Activated T-cell treated with anti-CD3 and anti-CD28 coated beads, Interleukin-2, amount 50 U/mL, for 4 hours (primary cell): ENCODE measurements at regions not wholly inside any gene's neighbourhood (a gene's known extent, or its start where the extent isn't known, plus 50 kb on each side); places are given as distances from the start of the nearest gene placed in this dataset.

Experiments used
- ATAC-seq, 2 donors: fragments of 200-7000 bp; cut with Tn5 transposase; one replicate each; pipeline ENCODE4 v1.10.0; 2021
- DNase-seq: peaks from one replicate; pipeline ENCODE4 v3.0.0-alpha.2; 2020
- H3K27me3 Mint-ChIP-seq: one replicate; pipeline ENCODE4 v1.8.0; 2021; ENCODE audit warnings: low read depth, mixed read lengths
- H3K36me3 Mint-ChIP-seq: one replicate; pipeline ENCODE4 v1.8.0; 2022; ENCODE audit warnings: mixed read lengths; ENCODE audit not compliant: insufficient read depth
- H3K4me1 Mint-ChIP-seq: one replicate; pipeline ENCODE4 v1.8.0; 2021; ENCODE audit warnings: low read depth, mixed read lengths
- H3K4me3 Mint-ChIP-seq: one replicate; pipeline ENCODE4 v1.8.0; 2021; ENCODE audit warnings: mild to moderate bottlenecking, moderate library complexity, mixed read lengths
- H3K9me3 Mint-ChIP-seq: one replicate; pipeline ENCODE4 v1.8.0; 2021; ENCODE audit warnings: mixed read lengths

- Mint-ChIP-seq H3K4me1 (no peaks in the 10 kb centered on the region), H3K27me3 (no peaks in the 10 kb centered on the region), H3K4me3 (no peak overlapping the region), H3K36me3 (no peaks in the 10 kb centered on the region), H3K9me3 (no peaks in the 10 kb centered on the region)
- ATAC-seq: no peak
- no peak for DNase-seq
These were observed 561.3 kb downstream of the PSAT1 start for GRCh38 chr9:78858266-78858665.

GRCh38 chr9:78860801-78861475 is 564.0 kb downstream of the PSAT1 start:
- no peaks in the 10 kb centered on the region for H3K36me3 Mint-ChIP-seq
- no peak for ATAC-seq
- no peaks in the 10 kb centered on the region for H3K9me3 Mint-ChIP-seq
- no peaks in the 10 kb centered on the region for H3K27me3 Mint-ChIP-seq
- no peak for DNase-seq
- no peaks in the 10 kb centered on the region for H3K4me1 Mint-ChIP-seq
- H3K4me3 Mint-ChIP-seq: no peak overlapping the region

- no peaks in the 10 kb centered on the region for H3K36me3 Mint-ChIP-seq
- no peak for ATAC-seq
- no peaks in the 10 kb centered on the region for H3K4me1 Mint-ChIP-seq
- no peak for DNase-seq
- H3K27me3 Mint-ChIP-seq: no peaks in the 10 kb centered on the region
- no peak overlapping the region for H3K4me3 Mint-ChIP-seq
- H3K9me3 Mint-ChIP-seq: no peaks in the 10 kb centered on the region
These were observed 566.6 kb downstream of the PSAT1 start for GRCh38 chr9:78863531-78863930.

- Mint-ChIP-seq H3K4me3 (no peak overlapping the region), H3K4me1 (no peaks in the 10 kb centered on the region), H3K9me3 (no peaks in the 10 kb centered on the region), H3K36me3 (no peaks in the 10 kb centered on the region), H3K27me3 (no peaks in the 10 kb centered on the region)
- ATAC-seq: no peak
- no peak for DNase-seq
These were observed 568.8 kb downstream of the PSAT1 start for GRCh38 chr9:78865737-78866136.

GRCh38 chr9:78866207-78867132 is 569.5 kb downstream of the PSAT1 start:
- H3K9me3 Mint-ChIP-seq: no peaks in the 10 kb centered on the region

GRCh38 chr9:78871086-78871451 is 574.1 kb downstream of the PSAT1 start:
- H3K9me3 Mint-ChIP-seq: no peaks in the 10 kb centered on the region
- H3K4me1 Mint-ChIP-seq: no peaks in the 10 kb centered on the region
- ATAC-seq (no peak), DNase-seq (no peak)
- H3K36me3 Mint-ChIP-seq: no peaks in the 10 kb centered on the region
- no peak overlapping the region for H3K4me3 Mint-ChIP-seq
- no peaks in the 10 kb centered on the region for H3K27me3 Mint-ChIP-seq

More at GRCh38 chr9:78866207-78867132, 569.5 kb downstream of the PSAT1 start:
- Mint-ChIP-seq H3K4me1 (no peaks in the 10 kb centered on the region), H3K4me3 (no peak overlapping the region), H3K27me3 (no peaks in the 10 kb centered on the region), H3K36me3 (no peaks in the 10 kb centered on the region)
- ATAC-seq: no peak
- no peak for DNase-seq

- H3K4me1 Mint-ChIP-seq: no peaks in the 10 kb centered on the region
- H3K9me3 Mint-ChIP-seq: no peaks in the 10 kb centered on the region
- ATAC-seq (no peak), DNase-seq (no peak)
- no peaks in the 10 kb centered on the region for H3K27me3 Mint-ChIP-seq
- H3K4me3 Mint-ChIP-seq: no peak overlapping the region
- H3K36me3 Mint-ChIP-seq: no peaks in the 10 kb centered on the region
These were observed 574.8 kb downstream of the PSAT1 start for GRCh38 chr9:78871452-78872331.

GRCh38 chr9:78874061-78874460 is 577.1 kb downstream of the PSAT1 start:
- no peaks in the 10 kb centered on the region for H3K4me1 Mint-ChIP-seq
- H3K27me3 Mint-ChIP-seq: no peaks in the 10 kb centered on the region
- DNase-seq: no peak
- no peak for ATAC-seq
- H3K9me3 Mint-ChIP-seq: no peaks in the 10 kb centered on the region
- no peak overlapping the region for H3K4me3 Mint-ChIP-seq
- H3K36me3 Mint-ChIP-seq: no peaks in the 10 kb centered on the region

GRCh38 chr9:78879324-78880100 is 582.6 kb downstream of the PSAT1 start:
- ATAC-seq (no peak), DNase-seq (no peak)
- Mint-ChIP-seq H3K36me3 (no peaks in the 10 kb centered on the region), H3K4me1 (no peaks in the 10 kb centered on the region), H3K4me3 (no peak overlapping the region), H3K9me3 (no peaks in the 10 kb centered on the region), H3K27me3 (no peaks in the 10 kb centered on the region)

GRCh38 chr9:78881295-78881694 is 584.4 kb downstream of the PSAT1 start:
- DNase-seq (no peak), ATAC-seq (no peak)
- Mint-ChIP-seq H3K27me3 (no peaks in the 10 kb centered on the region), H3K4me1 (no peaks in the 10 kb centered on the region), H3K9me3 (no peaks in the 10 kb centered on the region), H3K36me3 (no peaks in the 10 kb centered on the region), H3K4me3 (no peak overlapping the region)

GRCh38 chr9:78882481-78882880 is 585.6 kb downstream of the PSAT1 start:
- H3K27me3 Mint-ChIP-seq: no peaks in the 10 kb centered on the region
- DNase-seq (no peak), ATAC-seq (no peak)
- no peak overlapping the region for H3K4me3 Mint-ChIP-seq
- no peaks in the 10 kb centered on the region for H3K4me1 Mint-ChIP-seq
- no peaks in the 10 kb centered on the region for H3K9me3 Mint-ChIP-seq
- H3K36me3 Mint-ChIP-seq: no peaks in the 10 kb centered on the region

GRCh38 chr9:78884611-78885150 is 587.8 kb downstream of the PSAT1 start:
- Mint-ChIP-seq H3K4me1 (no peaks in the 10 kb centered on the region), H3K4me3 (no peak overlapping the region), H3K36me3 (no peaks in the 10 kb centered on the region), H3K9me3 (no peaks in the 10 kb centered on the region), H3K27me3 (no peaks in the 10 kb centered on the region)
- ATAC-seq: no peak
- DNase-seq: no peak

GRCh38 chr9:78892182-78892581 is 595.3 kb downstream of the PSAT1 start:
- no peaks in the 10 kb centered on the region for H3K27me3 Mint-ChIP-seq
- H3K9me3 Mint-ChIP-seq: peaks cover 5% of the 10 kb centered on the region
- no peaks in the 10 kb centered on the region for H3K36me3 Mint-ChIP-seq
- H3K4me3 Mint-ChIP-seq: no peak overlapping the region
- H3K4me1 Mint-ChIP-seq: no peaks in the 10 kb centered on the region
- DNase-seq (no peak), ATAC-seq (no peak)
